ENCODE measurements at regions not wholly inside any gene's neighbourhood (a gene's known extent, or its start where the extent isn't known, plus 50 kb on each side); places are given as distances from the start of the nearest gene placed in this dataset.

GRCh38 chr12:45590646-45591045 lies 138.9 kb upstream of the ARID2 start:
- FAIRE-seq: no peak

GRCh38 chr12:45591635-45592034 lies 137.9 kb upstream of the ARID2 start:
- no peak for FAIRE-seq

GRCh38 chr12:45596366-45596765 lies 133.1 kb upstream of the ARID2 start:
- no peak for FAIRE-seq

- FAIRE-seq: no peak
Observed at GRCh38 chr12:45598336-45598735, 131.2 kb upstream of the ARID2 start.

- FAIRE-seq: peak; percentile 19
Observed at GRCh38 chr12:45598761-45599160, 130.7 kb upstream of the ARID2 start.

- FAIRE-seq: no peak
Observed at GRCh38 chr12:45599196-45599595, 130.3 kb upstream of the ARID2 start.

GRCh38 chr12:45601390-45601789 lies 128.1 kb upstream of the ARID2 start:
- FAIRE-seq: no peak

GRCh38 chr12:45601888-45602287 lies 127.6 kb upstream of the ARID2 start:
- no peak for FAIRE-seq

GRCh38 chr12:45605624-45606023 lies 123.9 kb upstream of the ARID2 start:
- FAIRE-seq: no peak

- no peak for FAIRE-seq
Observed at GRCh38 chr12:45611061-45611460, 118.4 kb upstream of the ARID2 start.

GRCh38 chr12:45611495-45611894 lies 118.0 kb upstream of the ARID2 start:
- FAIRE-seq: no peak

GRCh38 chr12:45612044-45612794 lies 117.3 kb upstream of the ARID2 start:
- no peak for FAIRE-seq

GRCh38 chr12:45613296-45613695 lies 116.2 kb upstream of the ARID2 start:
- no peak for FAIRE-seq

GRCh38 chr12:45613855-45614254 lies 115.7 kb upstream of the ARID2 start:
- FAIRE-seq: no peak

- FAIRE-seq: no peak
Observed at GRCh38 chr12:45615268-45615667, 114.2 kb upstream of the ARID2 start.

GRCh38 chr12:45619736-45620135 lies 109.8 kb upstream of the ARID2 start:
- no peak for FAIRE-seq

- FAIRE-seq: no peak
Observed at GRCh38 chr12:45621703-45622102, 107.8 kb upstream of the ARID2 start.

GRCh38 chr12:45622210-45622937 lies 107.1 kb upstream of the ARID2 start:
- FAIRE-seq: no peak

GRCh38 chr12:45623221-45623620 lies 106.3 kb upstream of the ARID2 start:
- no peak for FAIRE-seq

- no peak for FAIRE-seq
Observed at GRCh38 chr12:45623940-45624339, 105.6 kb upstream of the ARID2 start.

GRCh38 chr12:45626965-45627364 lies 102.5 kb upstream of the ARID2 start:
- FAIRE-seq: no peak

GRCh38 chr12:45627407-45628069 lies 102.0 kb upstream of the ARID2 start:
- FAIRE-seq: no peak

- peak; percentile 97 for FAIRE-seq
Observed at GRCh38 chr12:45629292-45629691, 100.2 kb upstream of the ARID2 start.

- FAIRE-seq: no peak
Observed at GRCh38 chr12:45633733-45634132, 95.8 kb upstream of the ARID2 start.

Data from A204.1 (cell line).